ENCODE measurements at regions not wholly inside any gene's neighbourhood (a gene's known extent, or its start where the extent isn't known, plus 50 kb on each side); places are given as distances from the start of the nearest gene placed in this dataset.
A peak's percentile ranks its signal among the peaks of the same experiment; 100 is the strongest.

DNA sequence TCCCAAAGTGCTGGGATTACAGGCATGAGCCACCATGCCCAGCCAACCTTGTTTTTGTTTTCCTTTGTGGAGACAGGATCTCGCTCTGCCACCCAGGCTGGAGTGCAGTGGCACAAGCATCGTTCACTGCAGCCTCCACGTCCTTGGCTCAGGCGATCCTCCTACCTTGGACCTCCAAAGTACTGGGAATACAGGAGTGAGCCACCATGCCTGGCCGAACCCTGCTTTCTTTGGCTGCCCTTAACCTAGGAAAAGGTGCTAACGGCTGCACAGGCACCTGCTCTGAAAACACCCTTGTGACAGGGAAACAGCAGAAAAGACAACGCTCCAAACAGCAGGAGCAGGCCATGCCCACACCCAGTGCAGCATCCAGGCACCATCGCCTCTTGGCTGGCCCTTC is 71.9 kb downstream of the OAT start:
- no peak for DNase-seq (ENCODE audit: low spot score)
- in situ Hi-C loops (cut with HindIII; ENCODE audit: low sequenced_read_pairs), result no loop called here

DNA sequence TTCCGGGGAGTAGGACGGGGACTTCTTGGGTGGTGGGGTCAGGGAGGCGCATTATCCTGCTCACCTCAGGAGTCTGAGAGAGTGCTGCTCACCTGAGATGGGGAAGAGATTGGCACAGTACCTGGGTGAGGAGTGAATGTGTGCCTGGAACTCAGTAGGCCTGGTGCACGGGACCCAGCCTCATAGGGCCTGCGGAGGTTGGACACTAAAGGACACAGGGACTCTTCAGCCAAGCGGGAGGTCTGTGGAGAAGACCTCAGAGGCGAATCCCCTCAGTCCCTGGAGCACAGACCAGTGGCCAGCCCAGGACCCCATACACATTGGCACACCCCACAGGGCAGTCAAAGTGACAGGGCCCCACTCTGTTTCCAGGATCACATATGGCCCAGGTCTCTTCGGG is 73.2 kb downstream of the OAT start:
- no peak for DNase-seq (ENCODE audit: low spot score)
- in situ Hi-C loops (cut with HindIII; ENCODE audit: low sequenced_read_pairs), result no loop called here

DNA sequence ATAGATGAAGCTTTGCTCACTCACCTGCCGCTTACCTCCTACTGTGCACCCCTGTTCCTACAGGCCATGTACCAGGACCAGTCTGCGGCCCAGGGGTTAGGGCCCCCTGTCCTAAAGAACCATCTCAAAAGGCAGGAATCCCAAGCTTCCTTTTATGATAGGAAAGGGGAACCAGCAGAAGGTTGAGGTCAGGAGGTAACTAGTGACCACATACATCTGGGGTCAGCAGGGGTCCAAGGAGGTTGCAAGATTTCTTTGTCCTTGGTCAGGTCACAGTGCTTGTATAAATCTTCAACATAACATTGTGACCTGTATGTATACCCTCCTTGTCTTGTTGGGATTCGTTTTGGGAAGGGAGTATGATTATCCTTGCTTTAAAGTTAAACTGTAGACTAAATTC is 73.8 kb downstream of the OAT start:
- in situ Hi-C loops (cut with HindIII; ENCODE audit: low sequenced_read_pairs), result no loop called here

DNA sequence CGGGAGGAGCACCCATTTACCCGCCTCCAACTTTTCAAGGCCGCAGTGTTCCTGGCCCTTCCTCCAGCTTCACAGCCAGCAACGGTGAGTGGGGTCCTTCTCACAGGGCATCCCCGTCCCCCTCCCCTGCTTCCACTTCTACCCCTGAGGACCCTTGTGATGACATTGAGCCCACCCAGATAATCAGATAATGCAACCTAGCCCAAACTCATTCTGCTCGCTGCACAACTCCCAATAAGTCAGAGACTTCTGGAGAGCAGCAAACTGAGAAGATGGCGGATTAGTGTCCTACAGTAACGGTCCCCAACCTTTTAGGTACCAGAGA is 74.5 kb downstream of the OAT start:
- in situ Hi-C loops (cut with HindIII; ENCODE audit: low sequenced_read_pairs), result no loop called here
- DNase-seq (ENCODE audit: low spot score), result no peak

More for the DNA sequence above, 73.8 kb downstream of the OAT start:
- no peak for DNase-seq (ENCODE audit: low spot score)

DNA sequence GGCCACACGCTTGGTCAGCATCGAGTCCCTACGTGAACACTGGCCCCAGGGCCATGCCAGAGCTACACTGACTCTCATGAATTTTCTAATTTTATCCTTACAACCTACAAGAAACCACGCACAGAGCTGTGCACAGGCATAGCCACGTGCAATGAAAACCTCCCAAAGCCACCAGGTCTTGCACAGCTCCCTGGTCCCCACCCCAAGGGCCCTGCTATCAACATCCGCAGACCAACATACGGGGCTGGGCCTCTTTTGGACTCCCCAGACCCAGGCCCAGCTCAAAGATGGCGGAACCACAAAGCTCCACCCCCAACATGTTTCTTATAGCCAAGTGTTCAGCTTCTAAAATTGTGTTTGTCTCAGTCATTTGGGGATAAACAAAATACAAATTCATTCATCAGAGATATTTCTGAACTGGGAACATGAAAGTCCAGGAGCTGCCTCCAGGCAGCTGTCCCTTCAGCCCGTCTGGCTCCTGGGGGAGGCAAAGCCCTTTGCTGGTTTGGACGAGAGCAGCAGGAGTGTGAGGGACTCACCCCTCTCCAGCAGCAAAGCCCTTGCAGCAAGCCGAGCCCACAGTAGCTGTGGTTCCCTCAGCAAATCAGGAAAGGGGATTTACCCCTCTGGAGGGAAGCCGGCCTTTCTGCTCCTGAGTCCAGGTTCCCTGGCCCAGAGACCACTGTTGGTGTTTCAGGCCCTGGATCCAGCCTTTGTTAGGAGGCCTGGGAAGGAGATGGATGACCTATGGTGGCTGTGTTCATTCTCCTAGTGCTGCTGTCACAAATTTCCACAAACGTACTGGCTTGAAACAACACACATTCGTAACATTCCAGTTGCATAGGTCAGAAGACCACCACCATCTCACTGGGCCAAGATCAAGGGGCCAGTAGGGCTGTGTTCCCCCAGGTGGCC is 75.1 kb downstream of the OAT start:
- in situ Hi-C loops (cut with HindIII; ENCODE audit: low sequenced_read_pairs), result no loop called here
- DNase-seq (ENCODE audit: low spot score), result no peak

DNA sequence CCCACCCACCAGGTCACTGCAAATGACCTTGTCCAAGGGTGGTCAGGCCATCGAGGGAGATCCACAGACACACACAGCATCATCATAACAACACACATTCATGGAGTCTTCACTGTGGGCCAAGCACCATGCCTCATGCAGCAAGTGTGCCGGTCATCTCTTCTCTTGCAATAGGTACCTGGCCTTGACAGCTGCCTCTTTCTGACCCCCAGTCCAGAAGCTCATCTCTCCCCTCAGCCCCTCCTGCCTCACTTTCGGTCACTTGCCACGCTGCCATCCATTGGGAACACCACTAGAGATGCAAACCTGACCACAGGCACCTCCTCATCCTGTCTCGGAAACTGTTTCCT is 75.9 kb downstream of the OAT start:
- no peak for DNase-seq (ENCODE audit: low spot score)
- in situ Hi-C loops (cut with HindIII; ENCODE audit: low sequenced_read_pairs), result no loop called here

DNA sequence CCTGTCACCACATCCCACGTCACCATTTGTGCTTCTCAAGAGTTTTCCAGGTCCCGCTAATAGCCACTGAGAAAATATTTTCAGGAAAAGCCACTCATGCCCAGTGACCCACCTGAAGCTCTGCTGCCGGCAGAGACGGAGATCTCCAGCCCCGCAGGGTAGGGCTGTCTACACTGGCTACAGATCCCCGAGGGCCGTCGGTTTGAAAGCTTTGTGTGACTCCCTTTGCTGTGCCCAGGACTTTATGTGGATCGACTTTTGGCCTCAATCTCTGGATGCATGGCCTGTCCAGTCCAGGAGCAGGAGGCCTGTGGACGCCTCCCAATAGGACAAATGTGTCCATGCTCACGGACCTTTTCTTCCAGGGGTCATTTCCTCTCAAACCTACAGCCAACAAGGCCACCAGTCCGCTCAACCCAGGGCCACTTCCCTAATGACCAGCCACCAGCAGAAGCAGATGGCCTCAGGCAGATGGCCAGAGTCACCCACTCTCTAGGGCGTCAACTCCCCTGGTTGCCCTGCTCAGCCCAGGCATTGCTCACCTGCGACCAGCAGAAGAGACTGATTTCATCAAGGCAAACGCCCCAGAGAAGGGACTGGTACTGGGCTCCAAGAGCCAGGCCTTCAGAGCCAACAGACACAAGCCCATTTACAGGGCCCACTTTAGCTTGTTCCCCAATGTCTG is 76.4 kb downstream of the OAT start:
- in situ Hi-C loops (cut with HindIII; ENCODE audit: low sequenced_read_pairs), result no loop called here
- no peak for DNase-seq (ENCODE audit: low spot score)

DNA sequence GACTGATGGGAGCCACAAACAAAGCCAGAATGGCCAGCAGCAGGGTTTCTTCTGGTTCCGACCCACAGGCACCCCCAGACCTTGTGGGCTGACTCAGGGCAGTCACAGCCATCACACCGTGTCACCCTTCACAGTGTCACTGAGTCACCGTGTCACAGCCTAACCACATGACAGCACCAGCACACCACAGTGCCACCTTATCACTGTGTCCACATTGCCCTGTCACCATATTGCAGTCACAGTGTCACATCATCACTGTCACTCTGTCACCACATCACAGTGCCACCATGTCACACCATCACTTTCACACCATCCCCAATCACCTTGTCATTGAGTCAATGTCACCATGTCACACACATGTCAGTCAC is 77.0 kb downstream of the OAT start:
- in situ Hi-C loops (cut with HindIII; ENCODE audit: low sequenced_read_pairs), result no loop called here
- no peak for DNase-seq (ENCODE audit: low spot score)

DNA sequence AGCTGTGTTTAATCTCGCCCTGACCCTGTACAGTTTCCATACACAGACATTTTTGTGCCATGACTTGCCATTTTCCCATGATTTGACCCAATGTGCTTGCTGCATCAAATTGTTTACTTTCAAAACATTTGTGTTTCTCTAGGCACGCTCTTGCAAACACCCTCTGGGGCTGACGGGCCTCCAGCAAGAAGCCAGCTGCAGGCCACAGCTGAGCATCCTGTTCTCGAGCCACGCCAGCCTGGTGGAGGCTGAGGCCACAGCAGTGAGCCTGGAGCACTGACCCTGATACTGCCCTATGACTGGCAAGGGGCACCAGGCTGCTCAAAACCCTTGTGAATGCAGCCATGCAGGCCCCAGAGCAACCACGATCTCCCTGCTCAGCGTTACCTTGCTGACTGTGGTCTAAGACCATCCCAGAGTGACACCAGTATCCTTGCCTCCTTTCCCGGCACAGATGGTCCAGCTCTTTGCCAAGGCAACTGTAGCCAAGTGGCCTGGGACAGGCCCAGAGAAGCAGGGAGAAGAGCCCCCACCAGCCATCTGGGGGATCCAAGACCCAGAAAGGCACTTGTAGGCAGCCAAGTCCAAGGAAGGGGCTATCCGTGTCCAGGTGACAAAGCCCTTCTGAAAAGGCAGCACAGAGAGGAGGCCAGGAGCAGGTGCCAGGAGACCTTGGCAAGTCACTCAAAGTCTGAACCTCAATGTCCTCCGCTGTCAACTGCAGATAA is 78.5 kb downstream of the OAT start:
- peak; percentile 97 for DNase-seq (ENCODE audit: low spot score)
- in situ Hi-C loops (cut with HindIII; ENCODE audit: low sequenced_read_pairs), result no loop called here

DNA sequence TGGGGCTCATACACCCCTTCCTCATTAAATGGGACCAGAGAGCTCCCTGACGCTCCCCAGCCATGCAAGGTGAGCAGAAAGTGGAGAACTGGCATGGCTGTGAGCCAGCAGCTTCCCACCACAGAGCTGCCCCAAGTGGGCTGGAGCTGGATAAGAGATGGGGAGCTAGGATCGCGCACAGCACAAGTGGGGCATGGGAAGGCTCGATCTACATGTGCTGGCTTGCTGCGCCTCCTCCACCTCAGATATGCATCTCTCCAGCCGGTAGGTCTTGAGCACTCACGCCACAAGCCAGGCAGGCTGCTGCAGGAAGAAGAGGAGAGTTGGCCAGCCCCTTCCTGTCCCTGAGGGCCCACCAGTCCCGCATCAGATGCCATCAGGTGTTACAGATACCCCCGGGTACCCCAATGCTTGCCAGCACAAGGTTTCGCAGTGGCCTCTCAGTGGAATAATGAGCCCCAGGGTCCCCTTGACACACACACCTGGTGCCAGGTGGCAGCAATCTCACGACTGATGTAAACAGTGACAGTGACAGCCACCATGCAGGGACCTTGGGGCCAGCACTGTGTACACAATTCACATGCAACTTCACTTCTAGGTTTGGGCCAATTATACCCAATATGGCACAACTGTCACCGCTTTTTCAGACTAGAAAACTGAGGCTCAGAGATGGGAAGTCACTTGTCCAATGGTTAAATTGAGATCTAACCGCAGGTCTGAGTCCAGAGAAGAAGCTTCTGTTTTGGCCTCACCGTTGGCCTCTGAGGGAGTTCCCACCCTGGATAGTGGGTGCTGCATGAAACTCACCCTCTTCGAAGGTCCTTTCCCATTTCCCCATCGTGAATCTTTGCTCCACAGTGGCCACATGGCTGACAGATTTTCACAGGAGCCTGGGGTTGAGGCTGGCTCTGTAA is 79.3 kb downstream of the OAT start:
- in situ Hi-C loops (cut with HindIII; ENCODE audit: low sequenced_read_pairs), result no loop called here

DNA sequence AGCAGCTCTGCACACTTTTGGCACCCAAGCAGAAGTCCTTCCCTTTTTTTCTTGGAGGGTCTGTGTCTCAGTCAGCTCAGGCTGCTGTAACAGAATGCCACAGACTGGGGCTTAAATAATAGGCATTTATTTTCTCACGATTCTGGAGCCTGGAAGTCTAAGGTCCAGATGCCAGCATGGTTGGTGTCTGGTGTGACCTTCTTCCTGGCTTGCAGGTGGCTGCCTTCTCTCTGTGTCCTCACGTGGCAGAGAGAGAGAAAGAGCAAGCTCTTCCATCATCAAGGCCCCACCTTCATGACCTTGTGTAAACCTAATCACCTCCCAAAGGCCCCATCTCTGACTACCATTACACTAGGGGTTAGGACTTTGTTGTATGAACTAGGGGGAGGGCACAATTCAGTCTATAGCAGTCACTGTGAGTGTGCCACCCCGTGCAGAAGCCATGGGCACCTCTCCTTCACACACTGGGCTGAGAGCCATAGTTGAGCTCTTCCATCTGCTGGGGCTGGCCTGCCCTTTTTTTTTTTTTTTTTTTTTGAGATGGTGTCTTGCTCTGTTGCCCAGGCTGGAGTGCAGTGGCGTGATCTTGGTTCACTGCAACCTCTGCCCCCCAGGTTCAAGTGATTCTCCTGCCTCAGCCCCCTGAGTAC is 80.3 kb downstream of the OAT start:
- in situ Hi-C loops (cut with HindIII; ENCODE audit: low sequenced_read_pairs), result no loop called here
- peak; percentile 89 for DNase-seq (ENCODE audit: low spot score)

More for the DNA sequence above, 79.3 kb downstream of the OAT start:
- peak; percentile 19 for DNase-seq (ENCODE audit: low spot score)

DNA sequence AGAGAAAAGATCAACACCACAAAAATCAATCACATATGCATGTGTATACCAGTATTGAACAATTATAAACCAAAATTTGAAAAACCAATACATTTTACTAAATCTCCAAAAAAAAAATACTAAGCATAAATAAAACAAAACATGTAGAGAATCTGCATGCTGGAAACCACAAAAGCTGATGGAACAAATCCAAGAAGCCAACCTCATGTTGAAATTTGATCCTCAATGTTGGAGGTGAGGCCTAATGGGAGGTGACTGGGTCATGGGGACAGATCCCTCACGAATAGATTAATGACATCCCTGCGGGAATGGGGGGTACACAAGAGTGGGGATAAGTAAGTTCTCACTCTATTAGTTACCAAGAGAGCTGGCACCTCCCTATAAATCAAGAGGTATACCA is 82.5 kb downstream of the OAT start:
- no peak for DNase-seq (ENCODE audit: low spot score)
- in situ Hi-C loops (cut with HindIII; ENCODE audit: low sequenced_read_pairs), result no loop called here

DNA sequence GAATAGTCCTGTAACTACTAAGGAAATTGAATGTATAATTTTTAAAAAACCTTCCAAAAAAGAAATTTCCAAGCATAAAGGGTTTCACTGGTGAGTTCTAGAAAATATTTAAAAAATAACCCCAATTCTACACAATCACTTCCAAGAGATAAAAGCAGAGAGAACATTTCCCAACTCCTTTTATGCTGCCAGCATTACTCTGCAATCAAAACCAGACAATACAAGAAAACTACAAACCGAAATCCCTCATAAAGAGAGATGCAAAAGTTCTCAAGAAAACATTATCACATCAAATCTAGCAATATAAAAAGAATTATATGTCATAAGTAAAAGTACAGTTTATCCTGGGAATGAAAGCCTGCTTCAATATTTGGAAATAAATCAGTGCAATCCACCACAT is 84.8 kb downstream of the OAT start:
- no peak for DNase-seq (ENCODE audit: low spot score)
- in situ Hi-C loops (cut with HindIII; ENCODE audit: low sequenced_read_pairs), result no loop called here

DNA sequence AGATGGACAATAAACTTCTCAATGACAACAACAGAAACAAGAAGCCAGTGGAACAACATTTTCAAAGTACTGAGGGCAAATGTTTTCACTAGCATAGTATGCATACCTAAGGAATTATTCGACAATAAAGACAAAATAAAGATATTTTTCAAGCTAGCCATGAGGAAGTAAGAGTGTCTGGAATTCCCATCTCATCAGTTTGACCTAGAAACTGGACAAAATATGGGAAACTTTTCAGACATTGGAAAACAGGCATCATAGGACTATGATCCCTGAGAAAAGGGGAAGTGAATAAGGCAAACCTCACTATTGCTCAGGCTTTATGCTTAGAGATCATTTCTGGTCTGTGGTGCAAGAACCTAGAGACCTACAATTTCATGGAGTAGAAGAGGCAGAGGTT is 86.3 kb downstream of the OAT start:
- no peak for DNase-seq (ENCODE audit: low spot score)
- in situ Hi-C loops (cut with HindIII; ENCODE audit: low sequenced_read_pairs), result no loop called here

DNA sequence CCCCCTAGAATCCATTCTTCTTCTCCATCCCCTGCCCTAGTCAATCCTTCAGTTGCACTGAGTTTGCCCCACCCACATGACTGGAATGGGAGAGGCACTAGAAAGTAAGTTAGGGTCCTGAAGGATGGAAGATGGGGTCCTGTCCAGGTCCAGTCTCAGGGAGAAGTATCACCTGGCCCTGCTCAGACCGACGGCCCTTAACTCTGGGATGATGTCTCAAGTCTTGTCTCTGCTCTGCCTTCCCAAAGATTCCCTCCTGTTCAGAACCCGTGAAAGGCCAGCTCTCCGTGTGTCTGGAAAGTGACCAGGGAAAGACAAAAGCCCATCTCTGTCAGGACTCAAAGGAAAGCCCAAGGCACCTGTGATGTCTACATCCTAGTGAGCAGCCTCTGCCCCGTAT is 88.8 kb downstream of the OAT start:
- in situ Hi-C loops (cut with HindIII; ENCODE audit: low sequenced_read_pairs), result no loop called here
- no peak for DNase-seq (ENCODE audit: low spot score)

DNA sequence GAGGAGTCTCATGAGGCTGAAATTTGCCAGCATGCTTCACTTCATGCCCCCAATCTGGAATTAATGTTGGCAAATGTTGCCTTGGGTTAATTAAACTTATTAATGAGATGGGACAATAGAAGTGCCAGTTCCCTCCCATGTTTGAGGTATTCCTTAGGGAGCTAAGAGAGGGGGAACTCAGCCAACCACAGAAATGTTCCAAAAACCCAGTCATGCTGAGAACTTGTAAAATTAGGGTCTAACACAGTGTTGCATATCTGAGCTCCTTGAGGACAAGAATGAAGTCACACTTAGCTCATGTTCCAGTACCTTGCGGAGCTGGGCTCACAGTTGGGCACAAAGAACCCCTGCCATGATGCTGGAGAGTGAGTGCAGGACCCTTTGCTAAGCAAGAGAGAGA is 89.4 kb downstream of the OAT start:
- no peak for DNase-seq (ENCODE audit: low spot score)
- in situ Hi-C loops (cut with HindIII; ENCODE audit: low sequenced_read_pairs), result no loop called here

DNA sequence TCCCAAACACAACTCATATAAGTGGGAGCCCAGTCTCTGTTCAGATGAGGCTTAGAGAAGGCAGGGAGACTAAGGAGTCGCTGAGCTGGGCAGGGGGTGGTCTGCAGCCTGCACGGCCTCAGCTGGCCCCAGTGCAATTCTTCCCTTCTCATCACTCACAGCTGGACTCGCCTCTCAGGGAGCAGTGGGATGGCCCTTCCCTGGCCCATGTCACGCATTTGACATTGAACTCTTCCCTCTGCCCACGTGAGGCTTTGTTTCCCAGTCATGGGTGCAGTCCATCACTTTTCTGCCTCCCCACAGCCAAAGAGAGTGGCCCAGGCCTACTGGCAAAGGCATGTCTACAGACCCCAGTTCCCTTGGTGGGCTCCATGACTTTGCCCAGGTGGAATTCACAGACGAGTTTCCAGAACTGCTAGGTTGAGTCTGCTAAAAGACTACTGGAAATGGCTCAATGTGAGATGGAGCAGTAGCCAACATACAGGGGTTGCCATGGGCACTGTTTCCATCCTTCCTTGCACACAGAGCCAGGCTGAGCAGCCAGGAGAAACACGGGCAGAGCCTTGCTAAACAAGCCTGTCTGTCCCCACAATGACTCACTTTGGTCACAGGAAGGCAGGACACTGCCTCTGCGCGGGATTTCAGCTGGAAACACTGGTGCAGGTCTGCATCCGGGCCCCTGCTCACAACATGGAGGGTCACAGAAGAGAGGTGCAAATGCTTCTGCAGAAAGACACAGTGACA is 90.1 kb downstream of the OAT start:
- DNase-seq (ENCODE audit: low spot score), result no peak
- in situ Hi-C loops (cut with HindIII; ENCODE audit: low sequenced_read_pairs), result no loop called here

DNA sequence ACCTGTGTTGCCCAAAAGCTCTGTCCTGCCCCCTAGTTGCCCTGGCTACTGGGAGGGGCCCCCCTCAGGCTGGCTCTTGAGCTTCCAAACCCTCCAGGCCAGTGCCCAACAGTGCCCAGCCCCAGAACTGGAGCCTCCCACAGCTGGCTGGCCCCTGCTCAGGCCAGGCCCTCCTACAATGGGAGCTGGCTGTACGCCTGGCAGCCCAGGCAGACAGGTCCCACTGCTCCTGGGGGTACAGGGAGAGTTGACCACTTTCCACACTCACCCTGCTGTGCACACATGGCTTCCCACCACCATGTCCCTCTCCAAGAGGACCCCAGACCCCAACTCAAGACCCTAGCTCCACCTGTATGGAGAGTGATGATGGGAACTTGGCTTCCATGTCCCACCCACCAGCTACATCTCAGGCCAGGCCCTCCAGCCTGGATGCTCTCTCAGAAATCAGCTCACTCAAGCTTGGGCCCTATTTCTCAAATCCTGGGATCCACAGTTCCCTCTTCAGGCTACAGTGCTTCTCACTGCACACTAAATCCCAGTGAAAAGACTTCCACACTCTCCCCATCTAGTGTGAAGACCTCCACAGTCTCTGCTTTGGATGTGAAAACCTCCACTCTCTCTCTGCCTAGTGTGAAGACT is 92.6 kb downstream of the OAT start:
- in situ Hi-C loops (cut with HindIII; ENCODE audit: low sequenced_read_pairs), result no loop called here
- no peak for DNase-seq (ENCODE audit: low spot score)

Measured in G401 (cell line).